ENCODE measurements at regions not wholly inside any gene's neighbourhood (a gene's known extent, or its start where the extent isn't known, plus 50 kb on each side); places are given as distances from the start of the nearest gene placed in this dataset.
A peak's percentile ranks its signal among the peaks of the same experiment; 100 is the strongest.

GRCh38 chr13:40197049-40197448, 469.4 kb downstream of the FOXO1 start:
- no peak for TF ChIP-seq CTCF (conservative IDR thresholded peaks at IDR 0.05; ENCODE audit: low read depth, low read length)
- no peak overlapping the region for H3K4me3 ChIP-seq (ENCODE audit: low read depth, low read length)
- no peak for DNase-seq (ENCODE audit: low read depth)

GRCh38 chr13:40197936-40198595, 468.4 kb downstream of the FOXO1 start:
- no peak overlapping the region for H3K4me3 ChIP-seq (ENCODE audit: low read depth, low read length)
- no peak for TF ChIP-seq CTCF (conservative IDR thresholded peaks at IDR 0.05; ENCODE audit: low read depth, low read length)
- DNase-seq (ENCODE audit: low read depth): peak; percentile 46

GRCh38 chr13:40200273-40200978, 466.0 kb downstream of the FOXO1 start:
- TF ChIP-seq CTCF (conservative IDR thresholded peaks at IDR 0.05; ENCODE audit: low read depth, low read length): no peak
- no peak for DNase-seq (ENCODE audit: low read depth)
- no peak overlapping the region for H3K4me3 ChIP-seq (ENCODE audit: low read depth, low read length)

GRCh38 chr13:40204246-40204645, 462.2 kb downstream of the FOXO1 start:
- no peak for TF ChIP-seq CTCF (conservative IDR thresholded peaks at IDR 0.05; ENCODE audit: low read depth, low read length)
- no peak for DNase-seq (ENCODE audit: low read depth)
- no peak overlapping the region for H3K4me3 ChIP-seq (ENCODE audit: low read depth, low read length)

- no peak for TF ChIP-seq CTCF (conservative IDR thresholded peaks at IDR 0.05; ENCODE audit: low read depth, low read length)
- no peak for DNase-seq (ENCODE audit: low read depth)
- no peak overlapping the region for H3K4me3 ChIP-seq (ENCODE audit: low read depth, low read length)
These were observed 460.6 kb downstream of the FOXO1 start for GRCh38 chr13:40205771-40206240.

- no peak overlapping the region for H3K4me3 ChIP-seq (ENCODE audit: low read depth, low read length)
- peak; percentile 51 for DNase-seq (ENCODE audit: low read depth)
- TF ChIP-seq CTCF (conservative IDR thresholded peaks at IDR 0.05; ENCODE audit: low read depth, low read length): no peak
These were observed 460.0 kb downstream of the FOXO1 start for GRCh38 chr13:40206241-40207000.

All from choroid plexus epithelial cell (primary cell).